Endothelial cell of hepatic sinusoid (primary cell): ENCODE measurements at regions not wholly inside any gene's neighbourhood (a gene's known extent, or its start where the extent isn't known, plus 50 kb on each side); places are given as distances from the start of the nearest gene placed in this dataset.

ENCODE experiments used
- in situ Hi-C: cut with HindIII; loops from 2 replicates; pipeline ENCODE4 v1.10.0; 2017; ENCODE audit warnings: low sequenced_read_pairs

- in situ Hi-C loops = no loop called here
These were observed 115.1 kb upstream of the FRMD1 start for GRCh38 chr6:168193816-168194721.

GRCh38 chr6:168192901-168193815 is 114.1 kb upstream of the FRMD1 start:
- in situ Hi-C loops = no loop called here

GRCh38 chr6:168192195-168192900 is 113.3 kb upstream of the FRMD1 start:
- in situ Hi-C loops = no loop called here

- in situ Hi-C loops = no loop called here
These were observed 111.8 kb upstream of the FRMD1 start for GRCh38 chr6:168190646-168191443.

GRCh38 chr6:168190014-168190405 is 111.0 kb upstream of the FRMD1 start:
- in situ Hi-C loops = no loop called here

GRCh38 chr6:168189200-168190013 is 110.4 kb upstream of the FRMD1 start:
- in situ Hi-C loops = loop anchor here (5.0 kb wide), 1 partner anchor 67 kb away; no protein-coding TSS in a partner anchor

- in situ Hi-C loops = loop anchor here (5.0 kb wide), 1 partner anchor 66 kb away; no protein-coding TSS in a partner anchor
These were observed 109.6 kb upstream of the FRMD1 start for GRCh38 chr6:168188369-168189199.

GRCh38 chr6:168186438-168186837 is 107.4 kb upstream of the FRMD1 start:
- in situ Hi-C loops = loop anchor here (5.0 kb wide), 1 partner anchor 64 kb away; no protein-coding TSS in a partner anchor

GRCh38 chr6:168186018-168186417 is 107.0 kb upstream of the FRMD1 start:
- in situ Hi-C loops = loop anchor here (5.0 kb wide), 1 partner anchor 64 kb away; no protein-coding TSS in a partner anchor

GRCh38 chr6:168184701-168185100 is 105.7 kb upstream of the FRMD1 start:
- in situ Hi-C loops = loop anchor here (5.0 kb wide), 1 partner anchor 62 kb away; no protein-coding TSS in a partner anchor

- in situ Hi-C loops = no loop called here
These were observed 104.6 kb upstream of the FRMD1 start for GRCh38 chr6:168183613-168183970.

GRCh38 chr6:168182908-168183612 is 104.0 kb upstream of the FRMD1 start:
- in situ Hi-C loops = no loop called here

GRCh38 chr6:168182366-168182765 is 103.4 kb upstream of the FRMD1 start:
- in situ Hi-C loops = no loop called here

- in situ Hi-C loops = no loop called here
These were observed 102.9 kb upstream of the FRMD1 start for GRCh38 chr6:168181876-168182275.

GRCh38 chr6:168181316-168181715 is 102.3 kb upstream of the FRMD1 start:
- in situ Hi-C loops = no loop called here

GRCh38 chr6:168180548-168181011 is 101.6 kb upstream of the FRMD1 start:
- in situ Hi-C loops = no loop called here

GRCh38 chr6:168179702-168180382 is 100.8 kb upstream of the FRMD1 start:
- in situ Hi-C loops = no loop called here
